ENCODE measurements at regions not wholly inside any gene's neighbourhood (a gene's known extent, or its start where the extent isn't known, plus 50 kb on each side); places are given as distances from the start of the nearest gene placed in this dataset.
"Not testable (repeated sequence)": the region's sequence is repeated elsewhere in the genome, so short reads cannot be mapped to it uniquely, and the experiment has no call there.

GRCh38 chr7:106561666-106562411 lies 99.1 kb downstream of the CCDC71L start:
- Histone ChIP-seq H3K27ac (no peak overlapping the region), H3K4me1 (no peaks in the 10 kb centered on the region), H3K9me3 (no peaks in the 10 kb centered on the region), H3K36me3 (no peaks in the 10 kb centered on the region), H3K4me3 (no peak overlapping the region), H3K27me3 (no peaks in the 10 kb centered on the region)
- TF ChIP-seq CTCF (IDR thresholded peaks at IDR 0.05) (no peak), POLR2A (IDR thresholded peaks at IDR 0.05) (no peak)
- no peak for DNase-seq

GRCh38 chr7:106561151-106561550 lies 99.8 kb downstream of the CCDC71L start:
- no peak for DNase-seq
- no peak overlapping the region for H3K27ac ChIP-seq
- H3K27me3 ChIP-seq = no peaks in the 10 kb centered on the region
- no peaks in the 10 kb centered on the region for H3K9me3 ChIP-seq
- no peak overlapping the region for H3K4me3 ChIP-seq
- H3K36me3 ChIP-seq = no peaks in the 10 kb centered on the region
- no peaks in the 10 kb centered on the region for H3K4me1 ChIP-seq
- TF ChIP-seq POLR2A (IDR thresholded peaks at IDR 0.05) (no peak), CTCF (IDR thresholded peaks at IDR 0.05) (no peak)

- H3K4me3 ChIP-seq = no peak overlapping the region
- no peaks in the 10 kb centered on the region for H3K9me3 ChIP-seq
- no peaks in the 10 kb centered on the region for H3K36me3 ChIP-seq
- no peaks in the 10 kb centered on the region for H3K4me1 ChIP-seq
- H3K27ac ChIP-seq = no peak overlapping the region
- no peaks in the 10 kb centered on the region for H3K27me3 ChIP-seq
- no peak for DNase-seq
- TF ChIP-seq POLR2A (IDR thresholded peaks at IDR 0.05) (no peak), CTCF (IDR thresholded peaks at IDR 0.05) (no peak)
Observed at GRCh38 chr7:106560482-106560881, 100.5 kb downstream of the CCDC71L start.

GRCh38 chr7:106556244-106556643 lies 104.7 kb downstream of the CCDC71L start:
- H3K27me3 ChIP-seq, H3K9me3 ChIP-seq, H3K27ac ChIP-seq, H3K4me1 ChIP-seq, H3K4me3 ChIP-seq, H3K36me3 ChIP-seq, DNase-seq: not testable (repeated sequence)

- not testable (repeated sequence) for H3K27ac ChIP-seq, H3K36me3 ChIP-seq, H3K4me1 ChIP-seq, H3K27me3 ChIP-seq, H3K9me3 ChIP-seq, DNase-seq, H3K4me3 ChIP-seq
Observed at GRCh38 chr7:106554623-106555022, 106.3 kb downstream of the CCDC71L start.

GRCh38 chr7:106553446-106553836 lies 107.5 kb downstream of the CCDC71L start:
- Histone ChIP-seq H3K36me3 (no peaks in the 10 kb centered on the region), H3K9me3 (no peaks in the 10 kb centered on the region), H3K27ac (no peak overlapping the region), H3K4me1 (peaks cover 0 to 3% (median 0%) of the 10 kb centered on the region in 4 donors), H3K27me3 (no peaks in the 10 kb centered on the region), H3K4me3 (no peak overlapping the region)
- no peak for TF ChIP-seq POLR2A (IDR thresholded peaks at IDR 0.05)
- TF ChIP-seq CTCF (IDR thresholded peaks at IDR 0.05) = no peak
- no peak for DNase-seq

All from Peyer's patch (tissue), 4 donors.